NCI-H524 treated with DMSO at 0.1 percent for 48 hours (cell line): ENCODE measurements at regions not wholly inside any gene's neighbourhood (a gene's known extent, or its start where the extent isn't known, plus 50 kb on each side); places are given as distances from the start of the nearest gene placed in this dataset.

Experiments used
- DNase-seq: peaks from one replicate; lab custom pipeline; 2025; lab: John Stamatoyannopoulos, UW

- no peak for DNase-seq
Observed at GRCh38 chr10:36173364-36173763, 531.3 kb upstream of the FZD8 start.

- DNase-seq, result no peak
Observed at GRCh38 chr10:36171953-36172940, 530.2 kb upstream of the FZD8 start.

GRCh38 chr10:36171556-36171952, 529.5 kb upstream of the FZD8 start:
- DNase-seq, result no peak

- DNase-seq, result no peak
Observed at GRCh38 chr10:36170943-36171501, 528.9 kb upstream of the FZD8 start.

GRCh38 chr10:36170142-36170719, 528.1 kb upstream of the FZD8 start:
- DNase-seq, result no peak

- no peak for DNase-seq
Observed at GRCh38 chr10:36168777-36169176, 526.7 kb upstream of the FZD8 start.

GRCh38 chr10:36164556-36165504, 522.7 kb upstream of the FZD8 start:
- no peak for DNase-seq

GRCh38 chr10:36163827-36164226, 521.7 kb upstream of the FZD8 start:
- no peak for DNase-seq

GRCh38 chr10:36157486-36157885, 515.4 kb upstream of the FZD8 start:
- no peak for DNase-seq

GRCh38 chr10:36148207-36148606, 506.1 kb upstream of the FZD8 start:
- DNase-seq, result no peak

GRCh38 chr10:36147529-36147928, 505.4 kb upstream of the FZD8 start:
- no peak for DNase-seq

GRCh38 chr10:36141856-36142560, 499.9 kb upstream of the FZD8 start:
- no peak for DNase-seq

- DNase-seq, result no peak
Observed at GRCh38 chr10:36129051-36129450, 487.0 kb upstream of the FZD8 start.

- DNase-seq, result no peak
Observed at GRCh38 chr10:36126076-36126475, 484.0 kb upstream of the FZD8 start.

- DNase-seq, result no peak
Observed at GRCh38 chr10:36119455-36119854, 477.4 kb upstream of the FZD8 start.

- DNase-seq, result no peak
Observed at GRCh38 chr10:36118314-36118713, 476.2 kb upstream of the FZD8 start.

GRCh38 chr10:36117890-36118289, 475.8 kb upstream of the FZD8 start:
- no peak for DNase-seq

- DNase-seq, result no peak
Observed at GRCh38 chr10:36117231-36117630, 475.1 kb upstream of the FZD8 start.

- no peak for DNase-seq
Observed at GRCh38 chr10:36116731-36117130, 474.6 kb upstream of the FZD8 start.

GRCh38 chr10:36116040-36116439, 473.9 kb upstream of the FZD8 start:
- DNase-seq, result no peak

GRCh38 chr10:36115364-36115763, 473.3 kb upstream of the FZD8 start:
- no peak for DNase-seq
